ENCODE measurements at regions not wholly inside any gene's neighbourhood (a gene's known extent, or its start where the extent isn't known, plus 50 kb on each side); places are given as distances from the start of the nearest gene placed in this dataset.

GRCh38 chr13:32857689-32858088 lies 158.5 kb upstream of the KL start:
- intact Hi-C loops (cut with DNase I): no loop called here
- H3K36me3 ChIP-seq: no peaks in the 10 kb centered on the region

GRCh38 chr13:32859707-32860292 lies 156.4 kb upstream of the KL start:
- Histone ChIP-seq H3K4me1 (no peaks in the 10 kb centered on the region), H3K36me3 (no peaks in the 10 kb centered on the region), H3K27ac (no peak overlapping the region), H3K27me3 (no peaks in the 10 kb centered on the region), H3K4me3 (no peak overlapping the region), H3K9ac (ENCODE audit: low read depth in 2 of 2, low read length in 2 of 2) (no peak overlapping the region), H3K9me3 (no peaks in the 10 kb centered on the region)
- intact Hi-C loops (cut with DNase I): no loop called here
- DNase-seq: no peak
- TF ChIP-seq, protein P1, sequence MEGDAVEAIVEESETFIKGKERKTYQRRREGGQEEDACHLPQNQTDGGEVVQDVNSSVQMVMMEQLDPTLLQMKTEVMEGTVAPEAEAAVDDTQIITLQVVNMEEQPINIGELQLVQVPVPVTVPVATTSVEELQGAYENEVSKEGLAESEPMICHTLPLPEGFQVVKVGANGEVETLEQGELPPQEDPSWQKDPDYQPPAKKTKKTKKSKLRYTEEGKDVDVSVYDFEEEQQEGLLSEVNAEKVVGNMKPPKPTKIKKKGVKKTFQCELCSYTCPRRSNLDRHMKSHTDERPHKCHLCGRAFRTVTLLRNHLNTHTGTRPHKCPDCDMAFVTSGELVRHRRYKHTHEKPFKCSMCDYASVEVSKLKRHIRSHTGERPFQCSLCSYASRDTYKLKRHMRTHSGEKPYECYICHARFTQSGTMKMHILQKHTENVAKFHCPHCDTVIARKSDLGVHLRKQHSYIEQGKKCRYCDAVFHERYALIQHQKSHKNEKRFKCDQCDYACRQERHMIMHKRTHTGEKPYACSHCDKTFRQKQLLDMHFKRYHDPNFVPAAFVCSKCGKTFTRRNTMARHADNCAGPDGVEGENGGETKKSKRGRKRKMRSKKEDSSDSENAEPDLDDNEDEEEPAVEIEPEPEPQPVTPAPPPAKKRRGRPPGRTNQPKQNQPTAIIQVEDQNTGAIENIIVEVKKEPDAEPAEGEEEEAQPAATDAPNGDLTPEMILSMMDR (IDR thresholded peaks at IDR 0.05): no peak

More at GRCh38 chr13:32857689-32858088, 158.5 kb upstream of the KL start:
- Histone ChIP-seq H3K27me3 (no peaks in the 10 kb centered on the region), H3K9me3 (no peaks in the 10 kb centered on the region), H3K4me1 (no peaks in the 10 kb centered on the region), H3K9ac (ENCODE audit: low read depth in 2 of 2, low read length in 2 of 2) (no peak overlapping the region), H3K27ac (no peak overlapping the region), H3K4me3 (no peak overlapping the region)
- TF ChIP-seq, protein P1 (IDR thresholded peaks at IDR 0.05): no peak
- DNase-seq: no peak

GRCh38 chr13:32861304-32861703 lies 154.9 kb upstream of the KL start:
- Histone ChIP-seq H3K9ac (ENCODE audit: low read depth in 2 of 2, low read length in 2 of 2) (no peak overlapping the region), H3K4me1 (no peaks in the 10 kb centered on the region), H3K36me3 (no peaks in the 10 kb centered on the region), H3K9me3 (no peaks in the 10 kb centered on the region), H3K4me3 (no peak overlapping the region), H3K27me3 (no peaks in the 10 kb centered on the region), H3K27ac (no peak overlapping the region)
- intact Hi-C loops (cut with DNase I): no loop called here
- DNase-seq: no peak
- TF ChIP-seq, protein P1 (IDR thresholded peaks at IDR 0.05): no peak

DNA sequence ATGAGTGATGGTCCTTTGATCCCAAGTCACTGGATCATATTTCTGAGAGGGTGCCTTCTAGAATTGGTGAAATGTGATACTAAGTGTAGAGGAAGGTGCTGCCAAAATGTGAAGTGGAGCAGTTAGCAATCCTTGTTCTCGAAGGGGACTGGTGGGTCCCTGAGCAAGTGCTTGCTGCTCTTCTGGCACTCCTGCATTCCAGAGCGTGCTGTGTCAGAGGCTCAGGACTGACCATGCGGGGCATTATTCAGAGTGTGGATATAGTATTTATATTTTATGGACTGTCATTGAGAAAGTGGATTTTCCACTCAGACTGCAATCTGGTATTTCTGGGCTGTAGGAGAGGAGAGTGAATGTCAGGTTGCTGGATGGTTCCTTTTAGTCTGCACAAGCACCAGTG lies 152.6 kb upstream of the KL start:
- intact Hi-C loops (cut with DNase I): no loop called here
- Histone ChIP-seq H3K27me3 (no peaks in the 10 kb centered on the region), H3K27ac (no peak overlapping the region), H3K36me3 (no peaks in the 10 kb centered on the region), H3K4me1 (no peaks in the 10 kb centered on the region), H3K9me3 (no peaks in the 10 kb centered on the region), H3K4me3 (no peak overlapping the region), H3K9ac (ENCODE audit: low read depth in 2 of 2, low read length in 2 of 2) (no peak overlapping the region)
- no peak for DNase-seq
- TF ChIP-seq, protein P1 (IDR thresholded peaks at IDR 0.05): no peak

DNA sequence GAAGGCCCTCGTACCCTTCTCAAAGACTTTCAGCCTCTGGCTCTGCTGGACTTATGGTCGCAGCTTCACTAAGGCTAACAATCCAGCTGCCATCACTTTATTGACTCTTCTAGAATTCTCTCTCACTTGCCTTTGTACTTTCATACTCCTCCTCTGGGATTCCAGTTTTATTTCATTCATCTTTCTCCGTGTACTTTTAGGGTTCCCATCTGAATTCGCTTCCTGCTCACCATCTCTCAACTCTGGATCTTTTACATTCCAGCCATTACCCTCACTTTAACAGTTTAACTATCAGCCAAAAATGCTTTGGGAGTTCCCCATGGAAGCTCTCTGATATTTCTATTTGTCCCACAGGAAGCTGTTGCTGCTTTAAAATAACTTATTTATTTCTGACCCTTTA lies 149.3 kb upstream of the KL start:
- H3K4me1 ChIP-seq: no peaks in the 10 kb centered on the region
- H3K9ac ChIP-seq (ENCODE audit: low read depth in 2 of 2, low read length in 2 of 2): no peak overlapping the region
- TF ChIP-seq, protein P1 (IDR thresholded peaks at IDR 0.05): no peak
- intact Hi-C loops (cut with DNase I): no loop called here
- no peak overlapping the region for H3K4me3 ChIP-seq
- H3K36me3 ChIP-seq: no peaks in the 10 kb centered on the region
- no peak for DNase-seq
- no peak overlapping the region for H3K27ac ChIP-seq
- H3K27me3 ChIP-seq: no peaks in the 10 kb centered on the region
- H3K9me3 ChIP-seq: no peaks in the 10 kb centered on the region

Measured in colonic mucosa (tissue), 4 donors.